ENCODE measurements at regions not wholly inside any gene's neighbourhood (a gene's known extent, or its start where the extent isn't known, plus 50 kb on each side); places are given as distances from the start of the nearest gene placed in this dataset.
A peak's percentile ranks its signal among the peaks of the same experiment; 100 is the strongest.
"Not testable (repeated sequence)": the region's sequence is repeated elsewhere in the genome, so short reads cannot be mapped to it uniquely, and the experiment has no call there.

GRCh38 chr9:117775591-117775990, 71.4 kb downstream of the TLR4 start:
- DNase-seq = no peak

- no peak for DNase-seq
These were observed 73.6 kb downstream of the TLR4 start for GRCh38 chr9:117777823-117778222.

GRCh38 chr9:117779760-117780159, 75.6 kb downstream of the TLR4 start:
- no peak for DNase-seq

DNA sequence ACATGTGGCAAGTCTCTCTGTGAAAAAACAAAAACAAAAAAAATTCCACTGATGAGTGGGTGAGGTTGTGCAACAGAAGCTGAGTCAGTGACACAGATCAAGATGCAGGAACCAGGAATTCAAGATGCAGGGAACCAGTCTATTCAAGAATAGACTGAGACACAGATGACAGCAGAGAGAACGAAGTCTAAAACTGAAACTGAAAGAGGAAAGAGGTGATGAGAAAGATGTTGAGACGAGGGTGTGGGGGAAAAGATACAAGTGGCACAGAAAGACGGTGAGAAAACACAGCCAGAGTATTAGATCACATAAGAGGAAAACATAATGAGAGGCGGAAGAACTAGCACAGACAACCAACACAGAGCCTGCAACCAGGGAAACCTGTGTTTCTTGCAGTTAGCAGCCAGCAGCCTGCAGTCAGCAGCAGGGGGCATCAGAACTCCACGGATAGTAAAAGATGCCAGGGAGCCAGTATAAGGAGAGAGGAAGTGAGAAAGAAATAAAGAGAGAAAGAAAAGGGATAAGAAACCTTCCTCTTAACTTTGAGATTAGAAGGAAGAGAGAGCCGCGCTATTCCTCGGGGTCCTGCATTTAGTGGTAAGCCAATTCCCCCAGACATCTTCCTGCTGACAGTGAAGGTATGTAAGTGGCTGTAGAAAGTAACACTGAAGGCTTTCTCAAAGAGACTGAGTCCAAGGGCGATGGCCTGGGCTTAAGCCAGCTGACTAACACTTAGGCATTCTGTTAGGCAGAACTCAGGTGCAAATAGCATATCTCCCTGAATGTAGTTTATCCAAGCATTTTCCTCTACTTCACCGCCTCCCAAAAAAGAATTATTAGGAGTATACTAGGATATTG, 79.0 kb downstream of the TLR4 start:
- peak; percentile 77 for DNase-seq

GRCh38 chr9:117783828-117784227, 79.6 kb downstream of the TLR4 start:
- no peak for DNase-seq

DNA sequence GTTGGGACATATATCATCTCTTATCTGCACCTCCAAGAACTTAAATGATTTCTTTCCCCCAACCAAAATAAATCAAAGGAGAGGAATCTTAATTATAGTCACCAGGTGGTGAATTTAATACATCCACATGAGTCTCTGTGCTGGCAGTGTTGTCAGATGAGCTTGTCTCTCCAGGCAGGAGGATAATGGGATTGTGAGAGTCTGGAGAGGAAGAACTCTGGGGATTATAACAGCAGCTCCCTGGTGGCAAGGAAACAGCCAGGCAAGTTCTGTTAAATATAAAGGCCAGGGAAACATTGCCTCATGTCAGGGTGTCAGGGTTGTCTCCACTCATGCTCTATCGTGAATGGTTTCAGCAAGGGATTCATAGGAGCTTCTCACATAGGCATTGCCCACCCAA, 80.8 kb downstream of the TLR4 start:
- DNase-seq = no peak

- DNase-seq = no peak
These were observed 83.5 kb downstream of the TLR4 start for GRCh38 chr9:117787746-117788145.

DNA sequence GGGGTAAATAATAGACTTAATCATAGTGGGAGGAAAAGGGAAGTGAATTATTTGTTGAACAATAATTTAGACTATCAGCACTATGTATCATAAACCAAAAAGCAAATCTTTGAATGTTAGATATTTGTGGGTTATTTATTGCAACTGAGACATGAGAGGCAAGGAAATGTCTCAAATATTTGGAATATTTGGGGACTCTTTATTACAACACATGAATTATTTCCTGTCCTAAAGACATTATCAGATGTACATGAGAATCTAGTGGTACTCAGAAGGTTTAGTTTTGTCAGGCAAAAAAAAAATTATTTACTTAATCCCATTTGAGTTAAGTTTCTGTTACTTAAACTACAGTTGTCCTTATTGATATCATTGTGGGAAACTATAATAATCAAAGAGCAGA, 91.1 kb downstream of the TLR4 start:
- DNase-seq = no peak

GRCh38 chr9:117796681-117797080, 92.5 kb downstream of the TLR4 start:
- no peak for DNase-seq

DNA sequence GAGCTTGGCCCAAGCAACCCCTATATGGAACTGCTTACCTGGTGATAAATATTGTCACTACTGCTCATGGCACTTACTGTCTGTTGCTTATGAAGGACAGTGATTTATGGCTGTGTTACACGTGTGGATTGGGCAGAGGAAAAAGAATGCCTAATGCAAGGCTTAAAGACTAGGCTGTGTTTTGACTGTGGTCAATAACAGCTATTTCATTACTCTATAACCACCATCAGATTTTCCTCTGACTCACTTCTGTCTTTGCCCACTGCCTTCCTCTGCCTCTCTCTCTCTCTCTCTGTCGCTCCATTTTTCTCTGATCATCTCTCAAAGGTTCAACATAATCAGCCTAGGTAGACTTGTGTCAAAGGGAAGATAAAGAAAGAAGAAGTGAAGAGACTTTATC, 96.2 kb downstream of the TLR4 start:
- DNase-seq = no peak

- DNase-seq = no peak
These were observed 105.5 kb downstream of the TLR4 start for GRCh38 chr9:117809751-117810150.

DNA sequence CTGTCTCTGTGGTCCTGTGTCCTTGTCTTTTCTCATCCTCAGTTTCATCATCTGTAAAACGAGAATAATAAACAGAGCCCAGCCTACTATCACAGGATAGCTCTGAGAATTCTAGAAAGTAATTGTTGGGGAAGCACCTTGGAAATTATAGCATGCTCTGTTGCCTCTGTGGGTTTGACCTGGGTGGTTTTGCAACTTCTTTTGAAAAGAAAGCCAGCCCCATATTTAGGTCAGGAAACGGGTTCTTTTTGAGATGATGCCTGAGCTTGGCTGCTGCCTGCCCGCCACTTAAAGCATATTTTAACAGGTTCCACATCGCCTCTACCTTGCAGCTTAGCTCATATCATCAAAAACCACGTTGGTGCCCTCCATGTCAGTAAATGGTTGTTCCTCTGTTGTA, 111.1 kb downstream of the TLR4 start:
- DNase-seq = no peak

GRCh38 chr9:117815948-117816347, 111.7 kb downstream of the TLR4 start:
- no peak for DNase-seq

DNA sequence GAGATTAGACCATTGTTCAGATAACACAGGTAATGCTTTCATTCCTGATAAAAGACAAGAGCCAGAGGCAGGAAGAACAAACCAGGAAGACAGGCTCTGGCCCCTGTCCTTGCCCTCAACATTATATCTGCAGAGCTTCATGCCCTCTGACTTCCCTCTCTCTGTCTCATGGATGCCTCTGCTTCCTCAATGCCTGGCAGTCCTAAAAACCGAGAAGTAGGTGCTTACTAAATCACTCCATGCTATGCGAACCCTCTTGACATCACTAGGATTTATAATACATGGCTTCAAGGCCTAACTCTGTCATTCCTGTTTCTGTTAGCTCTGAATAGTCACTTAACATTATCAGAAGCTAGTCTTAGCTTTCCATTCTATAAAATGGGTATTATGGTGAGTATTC, 117.8 kb downstream of the TLR4 start:
- DNase-seq = no peak

DNA sequence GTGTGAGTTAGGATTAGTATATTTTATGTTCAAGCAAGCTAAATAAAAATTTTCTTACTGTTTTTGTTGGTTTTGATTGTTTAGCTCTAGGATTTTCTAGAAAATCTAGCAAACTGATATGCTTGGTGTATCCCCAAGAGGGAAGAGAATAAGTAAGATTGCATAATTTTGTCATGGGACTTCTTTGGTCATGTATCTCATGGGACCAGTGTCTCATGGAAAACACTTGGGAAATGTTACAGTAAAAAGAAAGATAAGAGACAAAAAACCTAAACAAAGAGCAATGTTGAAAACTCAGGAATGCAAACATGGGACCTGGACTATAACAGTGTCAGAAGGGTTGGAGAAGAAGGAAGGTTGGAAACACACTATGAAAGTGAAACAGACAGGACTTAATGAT, 119.4 kb downstream of the TLR4 start:
- DNase-seq = no peak

DNA sequence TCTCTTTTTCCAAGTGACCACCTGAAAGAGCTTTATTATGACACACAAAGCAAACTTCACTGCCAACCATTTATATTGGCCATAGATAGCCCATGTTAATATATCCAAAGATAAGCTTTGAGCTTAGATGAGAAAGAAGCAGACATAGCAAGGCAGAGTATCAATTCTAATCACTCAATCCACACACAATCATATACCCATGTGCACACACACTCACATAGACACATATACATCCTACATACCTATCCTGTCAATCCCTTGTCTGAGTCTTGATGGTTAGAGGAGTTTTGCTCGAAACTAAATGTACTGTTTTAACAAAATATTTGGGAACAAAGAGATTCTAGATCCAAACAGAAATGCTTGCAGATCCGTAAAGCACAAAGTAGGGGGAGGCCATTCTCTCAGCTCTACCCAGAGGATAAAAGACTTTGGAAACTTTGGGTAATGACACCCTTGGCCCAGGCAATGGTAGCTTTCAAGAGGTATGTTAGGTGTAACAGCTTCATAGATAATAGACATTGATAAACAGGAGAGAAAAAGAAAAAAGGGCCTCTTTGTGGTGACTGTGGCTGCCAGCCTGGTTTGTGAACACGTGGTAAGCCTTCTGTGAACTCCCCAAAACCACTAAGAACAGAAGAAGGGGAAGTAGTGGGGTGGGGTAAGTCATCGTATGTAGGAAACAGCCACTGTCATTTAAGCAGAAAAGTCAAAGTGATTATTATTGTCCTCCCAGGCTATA, 121.6 kb downstream of the TLR4 start:
- DNase-seq = no peak

- no peak for DNase-seq
These were observed 122.6 kb downstream of the TLR4 start for GRCh38 chr9:117826837-117827236.

DNA sequence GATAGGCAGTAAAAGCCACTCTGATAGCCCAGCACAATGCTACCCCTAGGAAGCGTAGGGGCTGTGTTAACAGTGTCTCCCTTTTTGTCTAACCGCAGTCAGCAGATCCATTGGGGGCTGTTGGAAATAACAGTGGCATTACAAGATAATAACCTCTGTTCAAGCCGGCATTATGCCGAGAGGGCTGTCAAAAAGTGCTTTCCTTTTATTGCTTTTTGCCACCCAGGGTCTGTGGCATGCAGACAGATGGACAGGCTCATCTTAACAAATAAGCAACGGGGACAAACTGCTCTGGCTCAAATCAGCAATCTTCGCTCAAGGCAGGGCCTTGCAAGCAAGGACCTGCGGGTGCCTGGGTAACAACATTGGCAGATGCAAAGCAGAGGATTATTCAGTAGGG, 123.3 kb downstream of the TLR4 start:
- no peak for DNase-seq

GRCh38 chr9:117828466-117828865, 124.3 kb downstream of the TLR4 start:
- no peak for DNase-seq

- DNase-seq = no peak
These were observed 131.6 kb downstream of the TLR4 start for GRCh38 chr9:117835798-117836197.

DNA sequence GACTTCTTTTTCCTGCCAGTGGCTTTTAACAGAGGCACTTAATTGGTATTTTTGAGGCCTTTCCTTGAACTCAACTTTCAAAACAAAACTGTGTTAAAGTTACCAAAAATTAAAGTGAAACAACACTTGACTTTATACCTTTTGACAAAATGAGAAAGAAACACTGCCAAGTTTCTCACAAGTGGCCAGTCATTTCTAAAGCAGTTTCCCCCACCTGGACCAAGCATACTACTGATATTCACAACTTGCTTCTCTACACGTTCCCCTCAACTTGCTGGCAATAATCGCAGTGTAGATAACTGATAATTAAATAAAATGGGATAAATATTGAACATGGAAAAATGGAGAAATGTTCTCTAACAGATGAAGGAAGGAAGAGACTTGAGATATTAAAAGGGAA, 135.7 kb downstream of the TLR4 start:
- no peak for DNase-seq

GRCh38 chr9:117851836-117852461, 147.7 kb downstream of the TLR4 start:
- DNase-seq = not testable (repeated sequence)

- no peak for DNase-seq
These were observed 154.4 kb downstream of the TLR4 start for GRCh38 chr9:117858561-117858960.

GRCh38 chr9:117860849-117861248, 156.6 kb downstream of the TLR4 start:
- DNase-seq = no peak

All from left hindlimb (tissue), 1 donor.